OCI-LY7 (cell line): ENCODE measurements at regions not wholly inside any gene's neighbourhood (a gene's known extent, or its start where the extent isn't known, plus 50 kb on each side); places are given as distances from the start of the nearest gene placed in this dataset.

Experiments
- EZH2phosphoT487 ChIP-seq: fragments of 200-600 bp; sonication (generic); IDR thresholded peaks from 2 replicates; pipeline ENCODE4 v1.6.1; 2018; ENCODE audit warnings: low read depth, borderline replicate concordance, mild to moderate bottlenecking, mixed run types, antibody characterized with exemption, low read length, moderate library complexity, mixed read lengths
- TF ChIP-seq, protein P1 (sequence below): fragments of 200-600 bp; sonication (generic); conservative IDR thresholded peaks from 2 replicates; pipeline ENCODE4 v1.5.1; 2014; ENCODE audit warnings: mild to moderate bottlenecking, antibody characterized with exemption, low read length, moderate library complexity, mixed read lengths

DNA sequence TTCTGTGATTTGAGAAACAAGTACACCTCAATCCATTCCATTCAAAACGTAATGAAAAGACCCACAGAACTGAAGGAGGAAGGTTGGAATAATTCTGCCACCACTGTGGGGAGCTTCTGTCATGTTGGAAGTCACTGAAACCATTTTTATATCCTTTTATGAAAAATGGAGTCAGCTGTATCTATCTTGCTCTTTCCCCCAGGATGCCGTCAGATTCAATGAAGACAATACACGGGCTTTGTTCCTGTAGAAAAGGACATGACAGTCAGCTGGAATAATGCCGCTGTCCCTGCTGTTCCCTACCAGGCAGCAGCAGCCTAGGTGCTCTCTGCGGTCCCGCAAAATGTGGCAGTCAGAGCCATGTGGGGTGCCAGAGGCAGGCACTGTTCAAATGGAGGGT, 52.5 kb upstream of the APCDD1 start:
- TF ChIP-seq, protein P1, sequence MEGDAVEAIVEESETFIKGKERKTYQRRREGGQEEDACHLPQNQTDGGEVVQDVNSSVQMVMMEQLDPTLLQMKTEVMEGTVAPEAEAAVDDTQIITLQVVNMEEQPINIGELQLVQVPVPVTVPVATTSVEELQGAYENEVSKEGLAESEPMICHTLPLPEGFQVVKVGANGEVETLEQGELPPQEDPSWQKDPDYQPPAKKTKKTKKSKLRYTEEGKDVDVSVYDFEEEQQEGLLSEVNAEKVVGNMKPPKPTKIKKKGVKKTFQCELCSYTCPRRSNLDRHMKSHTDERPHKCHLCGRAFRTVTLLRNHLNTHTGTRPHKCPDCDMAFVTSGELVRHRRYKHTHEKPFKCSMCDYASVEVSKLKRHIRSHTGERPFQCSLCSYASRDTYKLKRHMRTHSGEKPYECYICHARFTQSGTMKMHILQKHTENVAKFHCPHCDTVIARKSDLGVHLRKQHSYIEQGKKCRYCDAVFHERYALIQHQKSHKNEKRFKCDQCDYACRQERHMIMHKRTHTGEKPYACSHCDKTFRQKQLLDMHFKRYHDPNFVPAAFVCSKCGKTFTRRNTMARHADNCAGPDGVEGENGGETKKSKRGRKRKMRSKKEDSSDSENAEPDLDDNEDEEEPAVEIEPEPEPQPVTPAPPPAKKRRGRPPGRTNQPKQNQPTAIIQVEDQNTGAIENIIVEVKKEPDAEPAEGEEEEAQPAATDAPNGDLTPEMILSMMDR, result no peak
- TF ChIP-seq EZH2phosphoT487, result no peak
